Upper lobe of left lung (tissue), 4 donors: ENCODE measurements at regions not wholly inside any gene's neighbourhood (a gene's known extent, or its start where the extent isn't known, plus 50 kb on each side); places are given as distances from the start of the nearest gene placed in this dataset.

Experiments used
- EP300 ChIP-seq, 4 donors: sonication (generic); formaldehyde crosslinking; IDR thresholded peaks; one replicate each; pipeline ENCODE4 v1.5.1; 2017; ENCODE audit warnings: antibody characterized with exemption in 4 of 4, control low read depth in 2 of 4
- POLR2A ChIP-seq, 4 donors: fragments of 450-650 bp; IDR thresholded peaks; one replicate each; pipeline ENCODE4 v1.5.1; 2016 to 2017; ENCODE audit warnings: antibody characterized with exemption in 4 of 4, mild to moderate bottlenecking in 2 of 4
- POLR2AphosphoS5 ChIP-seq, 2 donors: sonication (generic); formaldehyde crosslinking; IDR thresholded peaks; one replicate each; pipeline ENCODE4 v1.5.1; 2017; ENCODE audit warnings: antibody characterized with exemption in 2 of 2
- TF ChIP-seq, protein P1 (sequence below), 6 experiments: fragments of 450-650 bp in 4 of 6; fragments of 200-600 bp in 2 of 6; sonication (generic) in 2 of 6; IDR thresholded peaks; one replicate each; pipeline ENCODE4 v1.5.1; 2016 to 2019; ENCODE audit warnings: antibody characterized with exemption in 6 of 6

DNA sequence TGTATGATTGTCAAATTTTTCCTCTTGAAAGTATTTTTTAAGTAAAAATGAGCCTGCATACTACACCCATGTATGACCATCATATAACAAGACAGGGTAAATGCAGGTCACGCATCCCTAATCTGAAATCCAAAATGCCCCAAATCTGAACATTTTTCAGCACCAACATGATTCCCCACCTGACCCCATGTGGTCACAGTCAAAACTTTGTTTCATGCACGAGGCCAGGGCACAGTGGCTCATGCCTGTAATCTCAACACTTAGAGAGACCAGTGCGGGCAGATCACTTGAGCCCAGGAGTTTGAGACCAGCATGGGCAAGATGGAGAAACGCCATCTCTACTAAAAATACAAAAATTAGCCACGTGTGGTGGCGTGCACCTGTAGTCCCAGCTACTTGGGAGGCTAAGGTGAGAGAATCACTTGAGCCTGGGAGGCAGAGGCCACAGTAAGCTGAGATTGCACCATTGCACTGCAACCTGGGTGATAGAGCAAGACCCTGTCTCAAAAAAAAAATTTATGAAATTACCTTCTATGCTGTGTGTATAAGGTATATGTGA, 63.7 kb upstream of the NPAS1 start:
- TF ChIP-seq, protein P1, sequence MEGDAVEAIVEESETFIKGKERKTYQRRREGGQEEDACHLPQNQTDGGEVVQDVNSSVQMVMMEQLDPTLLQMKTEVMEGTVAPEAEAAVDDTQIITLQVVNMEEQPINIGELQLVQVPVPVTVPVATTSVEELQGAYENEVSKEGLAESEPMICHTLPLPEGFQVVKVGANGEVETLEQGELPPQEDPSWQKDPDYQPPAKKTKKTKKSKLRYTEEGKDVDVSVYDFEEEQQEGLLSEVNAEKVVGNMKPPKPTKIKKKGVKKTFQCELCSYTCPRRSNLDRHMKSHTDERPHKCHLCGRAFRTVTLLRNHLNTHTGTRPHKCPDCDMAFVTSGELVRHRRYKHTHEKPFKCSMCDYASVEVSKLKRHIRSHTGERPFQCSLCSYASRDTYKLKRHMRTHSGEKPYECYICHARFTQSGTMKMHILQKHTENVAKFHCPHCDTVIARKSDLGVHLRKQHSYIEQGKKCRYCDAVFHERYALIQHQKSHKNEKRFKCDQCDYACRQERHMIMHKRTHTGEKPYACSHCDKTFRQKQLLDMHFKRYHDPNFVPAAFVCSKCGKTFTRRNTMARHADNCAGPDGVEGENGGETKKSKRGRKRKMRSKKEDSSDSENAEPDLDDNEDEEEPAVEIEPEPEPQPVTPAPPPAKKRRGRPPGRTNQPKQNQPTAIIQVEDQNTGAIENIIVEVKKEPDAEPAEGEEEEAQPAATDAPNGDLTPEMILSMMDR (IDR thresholded peaks at IDR 0.05): no peak
- TF ChIP-seq POLR2A (IDR thresholded peaks at IDR 0.05) (no peak), POLR2AphosphoS5 (IDR thresholded peaks at IDR 0.05) (no peak), EP300 (IDR thresholded peaks at IDR 0.05) (no peak)
